AG04449 (cell line): ENCODE measurements at regions not wholly inside any gene's neighbourhood (a gene's known extent, or its start where the extent isn't known, plus 50 kb on each side); places are given as distances from the start of the nearest gene placed in this dataset.

Source experiments
- CTCF ChIA-PET: fragments of 350-600 bp; formaldehyde crosslinking; extraction: SDS; loops from one replicate; lab custom pipeline; 2021; ENCODE audit warnings: antibody characterized with exemption; lab: Yijun Ruan, JAX
- POLR2A ChIA-PET: fragments of 400-600, 350-600 bp; formaldehyde crosslinking; extraction: SDS; loops from one replicate; lab custom pipeline; 2020; ENCODE audit warnings: antibody characterized with exemption, inconsistent platforms; lab: Yijun Ruan, JAX
- DNase-seq: peaks from one replicate; pipeline ENCODE4 v3.0.0-alpha.2; 2010; ENCODE audit warnings: low read depth, low spot score
- H3K4me3 ChIP-seq: 2 replicates; pipeline ENCODE4 v1.5.1; 2011; ENCODE audit warnings: low read depth, mild to moderate bottlenecking, control low read depth, low read length
- CTCF ChIP-seq: IDR thresholded peaks from one replicate; pipeline ENCODE4 v1.5.1; 2011; ENCODE audit warnings: mild to moderate bottlenecking, moderate library complexity, low read length, control low read depth, inconsistent platforms; ENCODE audit not compliant: insufficient read depth; ENCODE audit errors: missing control alignments

GRCh38 chr3:167113035-167113830 lies 266.9 kb downstream of the ZBBX start:
- no peak for TF ChIP-seq CTCF
- ChIA-PET POLR2A (no interaction called here), CTCF (no interaction called here)
- no peak overlapping the region for H3K4me3 ChIP-seq
- no peak for DNase-seq

DNA sequence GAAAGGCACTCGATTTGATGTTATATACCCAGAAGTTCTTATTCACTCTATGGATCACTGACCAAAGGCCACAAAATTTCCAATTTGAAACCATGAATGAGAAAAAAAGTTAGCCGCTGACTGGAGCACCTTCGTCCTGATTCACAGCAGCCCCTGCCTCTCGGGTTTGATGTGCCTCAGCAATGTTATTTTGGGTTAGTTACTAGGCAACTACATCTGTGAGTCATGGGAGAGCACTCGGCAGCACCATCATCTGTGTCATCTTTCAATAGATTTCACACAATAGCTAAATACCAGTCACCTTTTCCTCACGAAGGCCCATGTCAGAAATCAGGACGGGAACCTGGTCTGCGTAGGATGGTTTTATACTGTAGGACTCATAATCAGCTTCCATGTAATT lies 269.2 kb downstream of the ZBBX start:
- ChIA-PET CTCF (no interaction called here), POLR2A (no interaction called here)
- no peak for TF ChIP-seq CTCF

GRCh38 chr3:167109746-167110145 lies 270.4 kb downstream of the ZBBX start:
- POLR2A ChIA-PET: no interaction called here

More for the DNA sequence above, 269.2 kb downstream of the ZBBX start:
- no peak for DNase-seq
- no peak overlapping the region for H3K4me3 ChIP-seq

DNA sequence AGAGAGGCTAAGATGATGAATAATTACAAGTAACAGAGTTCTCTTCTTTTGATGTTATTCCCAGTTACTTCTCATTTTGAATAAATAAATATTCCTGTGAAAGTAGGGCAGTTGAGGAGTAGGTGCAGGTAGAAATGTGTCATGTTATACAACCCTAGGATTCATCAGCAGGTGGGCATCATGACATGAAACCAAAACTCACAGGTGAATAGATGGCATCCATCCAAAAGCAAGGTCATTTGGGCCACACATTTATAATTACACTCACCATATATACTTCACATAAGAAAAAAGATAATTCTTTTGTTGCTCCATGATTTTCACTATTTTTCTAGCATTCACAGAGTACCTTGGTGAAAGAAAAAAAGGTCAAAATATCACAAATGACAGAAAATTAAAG lies 273.6 kb downstream of the ZBBX start:
- CTCF ChIA-PET: no interaction called here
- TF ChIP-seq CTCF: no peak
- POLR2A ChIA-PET: no interaction called here

More at GRCh38 chr3:167109746-167110145, 270.4 kb downstream of the ZBBX start:
- CTCF ChIA-PET: no interaction called here
- TF ChIP-seq CTCF: no peak
- no peak for DNase-seq
- H3K4me3 ChIP-seq: no peak overlapping the region

GRCh38 chr3:167102071-167102470 lies 278.0 kb downstream of the ZBBX start:
- DNase-seq: no peak
- no peak for TF ChIP-seq CTCF
- ChIA-PET POLR2A (no interaction called here), CTCF (no interaction called here)
- H3K4me3 ChIP-seq: no peak overlapping the region

More for the DNA sequence above, 273.6 kb downstream of the ZBBX start:
- H3K4me3 ChIP-seq: no peak overlapping the region
- no peak for DNase-seq

- DNase-seq: no peak
- H3K4me3 ChIP-seq: no peak overlapping the region
- ChIA-PET POLR2A (no interaction called here), CTCF (no interaction called here)
- TF ChIP-seq CTCF: no peak
Measured at GRCh38 chr3:167100651-167101050, 279.4 kb downstream of the ZBBX start.
